Endodermal cell (in vitro differentiated cells): ENCODE measurements at regions not wholly inside any gene's neighbourhood (a gene's known extent, or its start where the extent isn't known, plus 50 kb on each side); places are given as distances from the start of the nearest gene placed in this dataset.

Experiments
- DNase-seq: peaks from one replicate; pipeline ENCODE4 v3.0.0-alpha.2; 2017
- H3K27ac ChIP-seq: 2 replicates; pipeline ENCODE4 v1.5.1; 2013; ENCODE audit warnings: mild to moderate bottlenecking, low read depth, low read length, moderate library complexity
- H3K27me3 ChIP-seq: 2 replicates; pipeline ENCODE4 v1.6.1; 2013; ENCODE audit warnings: mild to moderate bottlenecking, low read length, moderate library complexity; ENCODE audit not compliant: insufficient read depth, control insufficient read depth, poor library complexity, severe bottlenecking
- H3K36me3 ChIP-seq: 2 replicates; pipeline ENCODE4 v1.7.0; 2013; ENCODE audit warnings: mild to moderate bottlenecking, low read length, moderate library complexity; ENCODE audit not compliant: control insufficient read depth, insufficient read depth
- H3K4me1 ChIP-seq: one replicate; pipeline ENCODE4 v1.7.0; 2013; ENCODE audit warnings: low read length; ENCODE audit not compliant: control insufficient read depth, insufficient read depth
- H3K4me3 ChIP-seq: 2 replicates; pipeline ENCODE4 v1.5.1; 2013; ENCODE audit warnings: mild to moderate bottlenecking, low read length, moderate library complexity
- H3K9ac ChIP-seq: 2 replicates; pipeline ENCODE4 v1.6.1; 2013; ENCODE audit warnings: mild to moderate bottlenecking, low read length, moderate library complexity; ENCODE audit not compliant: poor library complexity, severe bottlenecking; ENCODE audit errors: extremely low read depth
- H3K9me3 ChIP-seq: 2 replicates; pipeline ENCODE4 v1.6.1; 2013; ENCODE audit warnings: mild to moderate bottlenecking, low read length, moderate library complexity; ENCODE audit not compliant: control insufficient read depth
- H3K27ac Mint-ChIP-seq: 2 replicates; pipeline ENCODE4 v1.8.0; 2020; ENCODE audit warnings: mixed read lengths
- H3K27me3 Mint-ChIP-seq: 2 replicates; pipeline ENCODE4 v1.8.0; 2021; ENCODE audit warnings: mild to moderate bottlenecking, mixed read lengths; ENCODE audit not compliant: insufficient read depth
- H3K36me3 Mint-ChIP-seq: 2 replicates; pipeline ENCODE4 v1.8.0; 2020; ENCODE audit warnings: low read depth, mixed read lengths
- H3K4me1 Mint-ChIP-seq: 2 replicates; pipeline ENCODE4 v1.8.0; 2020; ENCODE audit warnings: mixed read lengths
- H3K4me3 Mint-ChIP-seq: 2 replicates; pipeline ENCODE4 v1.8.0; 2020; ENCODE audit warnings: mild to moderate bottlenecking, moderate library complexity, mixed read lengths
- H3K9me3 Mint-ChIP-seq: 2 replicates; pipeline ENCODE4 v1.8.0; 2020; ENCODE audit warnings: mild to moderate bottlenecking, mixed read lengths
- WGBS, 2 experiments: methylation state at CpG; one replicate each; pipeline versions ENCODE4 v1.1.5 to v1.1.7; 2013; ENCODE audit warnings: missing lambda C conversion rate in 2 of 2, mixed read lengths in 1 of 2; ENCODE audit not compliant: insufficient coverage in 1 of 2, insufficient read length in 1 of 2; 5-methylcytosine and 5-hydroxymethylcytosine counted together
- TF ChIP-seq, protein P1 (sequence below): fragments of 200-600 bp; sonication (generic); conservative IDR thresholded peaks from 2 replicates; pipeline ENCODE4 v1.5.0; 2021; ENCODE audit warnings: antibody characterized with exemption, mild to moderate bottlenecking

DNA sequence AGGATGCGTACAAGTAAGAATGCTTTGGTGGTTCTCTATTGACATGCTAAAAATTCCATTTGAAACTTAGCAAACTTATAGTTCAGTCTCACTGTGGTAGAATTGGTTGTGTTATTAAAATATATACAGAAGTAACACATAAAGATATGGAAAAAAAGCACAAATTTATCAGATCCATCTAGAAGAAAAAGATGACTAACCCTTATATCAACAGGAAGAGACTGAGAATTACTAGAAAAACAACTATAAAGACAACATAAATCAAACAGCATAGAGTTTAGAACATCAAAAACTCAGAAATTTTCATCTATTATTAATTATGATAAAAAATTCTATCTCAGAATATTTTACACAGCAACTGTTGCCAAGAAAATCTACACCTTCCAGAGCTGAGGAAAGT lies 491.0 kb downstream of the ETNK1 start:
- DNase-seq, result no peak
- Histone ChIP-seq H3K27ac (no peak overlapping the region), H3K4me3 (no peak overlapping the region), H3K4me1 (no peaks in the 10 kb centered on the region), H3K9ac (no peak overlapping the region), H3K27me3 (no peaks in the 10 kb centered on the region), H3K9me3 (no peaks in the 10 kb centered on the region), H3K36me3 (peaks cover 47% of the 10 kb centered on the region)
- H3K4me3 Mint-ChIP-seq, result no peak overlapping the region
- no peak overlapping the region for H3K27ac Mint-ChIP-seq
- peaks cover 43% of the 10 kb centered on the region for H3K36me3 Mint-ChIP-seq
- no peaks in the 10 kb centered on the region for H3K9me3 Mint-ChIP-seq
- TF ChIP-seq, protein P1, sequence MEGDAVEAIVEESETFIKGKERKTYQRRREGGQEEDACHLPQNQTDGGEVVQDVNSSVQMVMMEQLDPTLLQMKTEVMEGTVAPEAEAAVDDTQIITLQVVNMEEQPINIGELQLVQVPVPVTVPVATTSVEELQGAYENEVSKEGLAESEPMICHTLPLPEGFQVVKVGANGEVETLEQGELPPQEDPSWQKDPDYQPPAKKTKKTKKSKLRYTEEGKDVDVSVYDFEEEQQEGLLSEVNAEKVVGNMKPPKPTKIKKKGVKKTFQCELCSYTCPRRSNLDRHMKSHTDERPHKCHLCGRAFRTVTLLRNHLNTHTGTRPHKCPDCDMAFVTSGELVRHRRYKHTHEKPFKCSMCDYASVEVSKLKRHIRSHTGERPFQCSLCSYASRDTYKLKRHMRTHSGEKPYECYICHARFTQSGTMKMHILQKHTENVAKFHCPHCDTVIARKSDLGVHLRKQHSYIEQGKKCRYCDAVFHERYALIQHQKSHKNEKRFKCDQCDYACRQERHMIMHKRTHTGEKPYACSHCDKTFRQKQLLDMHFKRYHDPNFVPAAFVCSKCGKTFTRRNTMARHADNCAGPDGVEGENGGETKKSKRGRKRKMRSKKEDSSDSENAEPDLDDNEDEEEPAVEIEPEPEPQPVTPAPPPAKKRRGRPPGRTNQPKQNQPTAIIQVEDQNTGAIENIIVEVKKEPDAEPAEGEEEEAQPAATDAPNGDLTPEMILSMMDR, result no peak
- H3K4me1 Mint-ChIP-seq, result peaks cover 22% of the 10 kb centered on the region
- no peaks in the 10 kb centered on the region for H3K27me3 Mint-ChIP-seq
- 100% methylated on average over 1 of the region's 1 CpG for WGBS, 2 experiments

GRCh38 chr12:23126794-23127193 lies 501.8 kb downstream of the ETNK1 start:
- H3K27ac ChIP-seq, result no peak overlapping the region
- H3K36me3 ChIP-seq, result peaks cover 56% of the 10 kb centered on the region
- Mint-ChIP-seq H3K36me3 (peaks cover 32% of the 10 kb centered on the region), H3K4me3 (no peak overlapping the region), H3K27ac (no peak overlapping the region), H3K27me3 (no peaks in the 10 kb centered on the region), H3K9me3 (no peaks in the 10 kb centered on the region), H3K4me1 (peaks cover 17% of the 10 kb centered on the region)
- no peak overlapping the region for H3K4me3 ChIP-seq
- H3K9me3 ChIP-seq, result no peaks in the 10 kb centered on the region
- 91% methylated on average over 1 of the region's 2 CpGs; no CpG with 5 or more reads in 1 of the 2 experiments for WGBS, 2 experiments
- H3K27me3 ChIP-seq, result no peaks in the 10 kb centered on the region
- TF ChIP-seq, protein P1, result peak; percentile 67
- H3K4me1 ChIP-seq, result peaks cover 3% of the 10 kb centered on the region
- DNase-seq, result no peak
- no peak overlapping the region for H3K9ac ChIP-seq

GRCh38 chr12:23127701-23128100 lies 502.7 kb downstream of the ETNK1 start:
- H3K27ac Mint-ChIP-seq, result no peak overlapping the region
- no peaks in the 10 kb centered on the region for H3K27me3 Mint-ChIP-seq
- Histone ChIP-seq H3K9me3 (no peaks in the 10 kb centered on the region), H3K27ac (no peak overlapping the region), H3K4me1 (peaks cover 3% of the 10 kb centered on the region), H3K27me3 (no peaks in the 10 kb centered on the region), H3K4me3 (no peak overlapping the region), H3K36me3 (peaks cover 54% of the 10 kb centered on the region), H3K9ac (no peak overlapping the region)
- peaks cover 33% of the 10 kb centered on the region for H3K36me3 Mint-ChIP-seq
- 95 to 100% methylated on average over 1 to 3 of the region's 3 CpGs for WGBS, 2 experiments
- DNase-seq, result no peak
- TF ChIP-seq, protein P1, result no peak
- H3K4me3 Mint-ChIP-seq, result no peak overlapping the region
- H3K4me1 Mint-ChIP-seq, result peaks cover 17% of the 10 kb centered on the region
- H3K9me3 Mint-ChIP-seq, result no peaks in the 10 kb centered on the region
